SU-DHL-6 (cell line): ENCODE measurements at regions not wholly inside any gene's neighbourhood (a gene's known extent, or its start where the extent isn't known, plus 50 kb on each side); places are given as distances from the start of the nearest gene placed in this dataset.

Experiments
- CTCF ChIP-seq: fragments of 200-600 bp; sonication (generic); IDR thresholded peaks from one replicate; pipeline ENCODE4 v1.5.1; 2017; ENCODE audit warnings: antibody characterized with exemption, mild to moderate bottlenecking, low read length, moderate library complexity; ENCODE audit not compliant: insufficient read depth, poor library complexity, severe bottlenecking
- EZH2phosphoT487 ChIP-seq: fragments of 200-600 bp; sonication (generic), shearing (Covaris generic); conservative IDR thresholded peaks from 2 replicates; pipeline ENCODE4 v1.6.1; 2018; ENCODE audit warnings: mild to moderate bottlenecking, antibody characterized with exemption, low read length, moderate library complexity, mixed read lengths

- TF ChIP-seq EZH2phosphoT487 (no peak), CTCF (no peak)
These were observed 114.6 kb downstream of the TUSC7 start for GRCh38 chr3:116824208-116824607.
